ENCODE measurements at regions not wholly inside any gene's neighbourhood (a gene's known extent, or its start where the extent isn't known, plus 50 kb on each side); places are given as distances from the start of the nearest gene placed in this dataset.

GRCh38 chr3:102053375-102053989 lies 204.2 kb downstream of the NFKBIZ start:
- no peaks in the 10 kb centered on the region for H3K36me3 ChIP-seq (replicated peaks in 1 of 2; ENCODE audit: control extremely low read depth in 1 of 2, control insufficient read depth in 1 of 2, extremely low read depth in 1 of 2, insufficient read depth in 2 of 2, low read length in 1 of 2)
- no peaks in the 10 kb centered on the region for H3K27me3 Mint-ChIP-seq
- no peak overlapping the region for H3K27ac Mint-ChIP-seq
- H3K9me3 ChIP-seq (ENCODE audit: control extremely low read depth in 1 of 3, control insufficient read depth in 2 of 3, insufficient read depth in 1 of 3, low read length in 2 of 3): peaks cover 0 to 9% (median 0%) of the 10 kb centered on the region in 3 donors
- H3K4me1 Mint-ChIP-seq: peaks cover 18% of the 10 kb centered on the region
- no peak overlapping the region for H3K27ac ChIP-seq (ENCODE audit: low read length in 2 of 2)
- intact Hi-C loops (cut with micrococcal nuclease): no loop called here
- no CpG with 5 or more reads among the region's 4 CpGs for WGBS (ENCODE audit: insufficient coverage)
- no peaks in the 10 kb centered on the region for H3K79me2 ChIP-seq (ENCODE audit: control insufficient read depth, insufficient read depth, low read length)
- H3K4me3 ChIP-seq (ENCODE audit: control extremely low read depth in 1 of 5, extremely low read depth in 1 of 5, insufficient read depth in 1 of 5, low read depth in 2 of 5, low read length in 4 of 5): no peak overlapping the region
- POLR2A ChIA-PET: no interaction called here
- H3K9me3 Mint-ChIP-seq (ENCODE audit: insufficient read depth): peaks cover 15% of the 10 kb centered on the region
- no peaks in the 10 kb centered on the region for H3K27me3 ChIP-seq (replicated peaks in 1 of 4; ENCODE audit: control extremely low read depth in 1 of 4, control insufficient read depth in 3 of 4, insufficient read depth in 4 of 4, low read length in 3 of 4)
- no peak for TF ChIP-seq CTCF (IDR thresholded peaks at IDR 0.05)
- TF ChIP-seq EZH2 (IDR thresholded peaks at IDR 0.05; ENCODE audit: borderline replicate concordance, insufficient read depth, low read depth, low read length, poor library complexity, severe bottlenecking): no peak
- CTCF ChIA-PET: no interaction called here
- no peak overlapping the region for H3K4me3 Mint-ChIP-seq
- ATAC-seq (ENCODE audit: low read depth) (no peak), DNase-seq (no peak)
- H3K9ac ChIP-seq (ENCODE audit: low read length): no peak overlapping the region
- peaks cover 18 to 22% of the 10 kb centered on the region in 2 donors for H3K4me1 ChIP-seq (ENCODE audit: control insufficient read depth in 2 of 2, insufficient read depth in 2 of 2, low read length in 2 of 2)
- H4K20me1 ChIP-seq (ENCODE audit: control insufficient read depth, insufficient read depth, low read length, poor library complexity, severe bottlenecking): no peaks in the 10 kb centered on the region
- no peak overlapping the region for H3K4me2 ChIP-seq (replicated peaks; ENCODE audit: low read depth, low read length, poor library complexity, severe bottlenecking)
- H2AFZ ChIP-seq (ENCODE audit: insufficient read depth, low read depth, low read length, poor library complexity, severe bottlenecking): no peak overlapping the region

DNA sequence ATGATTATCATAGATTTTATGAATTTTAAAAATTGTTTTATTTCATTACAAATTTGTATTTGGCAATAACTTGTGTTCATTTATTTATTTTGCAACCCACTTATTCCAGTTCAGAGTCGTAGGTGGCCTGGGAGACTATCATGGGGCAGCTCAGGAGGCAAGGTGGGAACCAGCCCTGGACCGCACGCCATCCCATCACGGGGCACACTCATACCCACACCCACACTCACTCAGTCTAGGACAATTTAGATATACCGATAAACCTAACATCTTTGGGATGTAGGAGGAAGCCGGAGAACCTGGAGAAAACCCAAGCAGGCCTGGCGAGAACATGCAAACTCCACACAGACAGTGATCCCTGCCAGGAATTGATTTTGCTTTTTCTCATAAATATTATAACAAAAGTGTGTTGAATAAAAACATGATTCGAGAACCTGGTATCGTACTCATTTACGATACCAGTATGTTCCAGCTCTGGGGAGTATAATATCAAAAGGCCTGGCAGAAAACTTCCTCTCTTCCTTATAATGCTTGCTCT lies 205.3 kb downstream of the NFKBIZ start:
- Histone ChIP-seq H4K20me1 (ENCODE audit: control insufficient read depth, insufficient read depth, low read length, poor library complexity, severe bottlenecking) (no peaks in the 10 kb centered on the region), H2AFZ (ENCODE audit: insufficient read depth, low read depth, low read length, poor library complexity, severe bottlenecking) (no peak overlapping the region), H3K4me3 (ENCODE audit: control extremely low read depth in 1 of 5, extremely low read depth in 1 of 5, insufficient read depth in 1 of 5, low read depth in 2 of 5, low read length in 4 of 5) (no peak overlapping the region), H3K36me3 (replicated peaks in 1 of 2; ENCODE audit: control extremely low read depth in 1 of 2, control insufficient read depth in 1 of 2, extremely low read depth in 1 of 2, insufficient read depth in 2 of 2, low read length in 1 of 2) (no peaks in the 10 kb centered on the region), H3K4me1 (ENCODE audit: control insufficient read depth in 2 of 2, insufficient read depth in 2 of 2, low read length in 2 of 2) (peaks cover 29 to 33% of the 10 kb centered on the region in 2 donors), H3K79me2 (ENCODE audit: control insufficient read depth, insufficient read depth, low read length) (no peaks in the 10 kb centered on the region), H3K27ac (ENCODE audit: low read length in 2 of 2) (no peak overlapping the region), H3K27me3 (replicated peaks in 1 of 4; ENCODE audit: control extremely low read depth in 1 of 4, control insufficient read depth in 3 of 4, insufficient read depth in 4 of 4, low read length in 3 of 4) (no peaks in the 10 kb centered on the region), H3K4me2 (replicated peaks; ENCODE audit: low read depth, low read length, poor library complexity, severe bottlenecking) (no peak overlapping the region), H3K9me3 (ENCODE audit: control extremely low read depth in 1 of 3, control insufficient read depth in 2 of 3, insufficient read depth in 1 of 3, low read length in 2 of 3) (peaks cover 0 to 5% (median 3%) of the 10 kb centered on the region in 3 donors), H3K9ac (ENCODE audit: low read length) (no peak overlapping the region)
- POLR2A ChIA-PET: no interaction called here
- intact Hi-C loops (cut with micrococcal nuclease): loop anchor here (5.0 kb wide), 3 partner anchors 37 to 202 kb away; no protein-coding TSS in a partner anchor
- ATAC-seq (ENCODE audit: low read depth): no peak
- Mint-ChIP-seq H3K27ac (no peak overlapping the region), H3K9me3 (ENCODE audit: insufficient read depth) (peaks cover 6% of the 10 kb centered on the region), H3K4me3 (no peak overlapping the region), H3K4me1 (peaks cover 29% of the 10 kb centered on the region), H3K27me3 (no peaks in the 10 kb centered on the region)
- CTCF ChIA-PET: no interaction called here
- DNase-seq: no peak
- WGBS (ENCODE audit: insufficient coverage): 100% methylated on average over 1 of the region's 10 CpGs
- TF ChIP-seq CTCF (IDR thresholded peaks at IDR 0.05) (no peak), EZH2 (IDR thresholded peaks at IDR 0.05; ENCODE audit: borderline replicate concordance, insufficient read depth, low read depth, low read length, poor library complexity, severe bottlenecking) (no peak)

Measured in B cell (primary cell).